Cardiac fibroblast (primary cell): ENCODE measurements at regions not wholly inside any gene's neighbourhood (a gene's known extent, or its start where the extent isn't known, plus 50 kb on each side); places are given as distances from the start of the nearest gene placed in this dataset.

Experiments
- DNase-seq, 2 donors: peaks; one replicate each; pipeline versions ENCODE4 v3.0.0 to v3.0.0-alpha.2; 2010; ENCODE audit warnings: low read depth in 2 of 2
- H3K4me3 ChIP-seq, 2 donors: replicated peaks in 1 of 2; 1 replicate in 1 of 2; 2 replicates in 1 of 2; pipeline ENCODE4 v1.5.1; 2011; ENCODE audit warnings: low read depth in 2 of 2, low read length in 2 of 2, mild to moderate bottlenecking in 2 of 2, moderate library complexity in 1 of 2
- CTCF ChIP-seq: IDR thresholded peaks from one replicate; pipeline ENCODE4 v1.5.1; 2011; ENCODE audit warnings: low read depth, mild to moderate bottlenecking, low read length, inconsistent platforms

- H3K4me3 ChIP-seq: no peak overlapping the region
- no peak for TF ChIP-seq CTCF
These were observed 421.7 kb upstream of the HTR2C start for GRCh38 chrX:114162068-114162735.

GRCh38 chrX:114152801-114153200 is 431.1 kb upstream of the HTR2C start:
- no peak overlapping the region for H3K4me3 ChIP-seq
- no peak for DNase-seq
- no peak for TF ChIP-seq CTCF

More at GRCh38 chrX:114162068-114162735, 421.7 kb upstream of the HTR2C start:
- DNase-seq: peak in 1 of 2 donors; percentile 3

- TF ChIP-seq CTCF: no peak
- DNase-seq: peak; percentile 61 to 77
- no peak overlapping the region for H3K4me3 ChIP-seq
These were observed 431.8 kb upstream of the HTR2C start for GRCh38 chrX:114152130-114152529.

GRCh38 chrX:114134465-114134864 is 449.4 kb upstream of the HTR2C start:
- H3K4me3 ChIP-seq: no peak overlapping the region
- DNase-seq: peak in 1 of 2 donors; percentile 23
- TF ChIP-seq CTCF: no peak

GRCh38 chrX:114127411-114128025 is 456.4 kb upstream of the HTR2C start:
- H3K4me3 ChIP-seq: no peak overlapping the region
- no peak for TF ChIP-seq CTCF
- no peak for DNase-seq

- H3K4me3 ChIP-seq: no peak overlapping the region
- no peak for TF ChIP-seq CTCF
- DNase-seq: no peak
These were observed 456.9 kb upstream of the HTR2C start for GRCh38 chrX:114127005-114127404.
